HepG2 (cell line): ENCODE measurements at regions not wholly inside any gene's neighbourhood (a gene's known extent, or its start where the extent isn't known, plus 50 kb on each side); places are given as distances from the start of the nearest gene placed in this dataset.
A peak's percentile ranks its signal among the peaks of the same experiment; 100 is the strongest.

Experiments used
- BRCA1 ChIP-seq: sonication (generic); formaldehyde crosslinking; IDR thresholded peaks from 2 replicates; pipeline ENCODE4 v1.4.0; 2020; ENCODE audit warnings: missing genetic modification reagents
- CEBPG ChIP-seq: IDR thresholded peaks from 2 replicates; pipeline ENCODE4 v1.6.1; 2016
- NFIC ChIP-seq: IDR thresholded peaks from 2 replicates; pipeline ENCODE4 v1.6.1; 2012; ENCODE audit warnings: mild to moderate bottlenecking, low read length, inconsistent platforms
- SMARCC2 ChIP-seq: fragments of 450-650 bp; IDR thresholded peaks from 2 replicates; pipeline ENCODE4 v1.6.1; 2017; ENCODE audit warnings: antibody characterized with exemption, mild to moderate bottlenecking
- SOX13 ChIP-seq, 3 experiments: fragments of 450-650 bp in 1 of 3; sonication (generic) in 1 of 3; formaldehyde crosslinking in 1 of 3; IDR thresholded peaks in 2 of 3; conservative IDR thresholded peaks in 1 of 3; 2 replicates each; pipeline versions ENCODE4 v1.5.0 to v1.6.1; 2016 to 2020; ENCODE audit warnings: antibody characterized with exemption in 1 of 3, mild to moderate bottlenecking in 1 of 3, missing compliant biosample characterization in 1 of 3, missing genetic modification reagents in 1 of 3, moderate library complexity in 1 of 3
- SOX5 ChIP-seq: IDR thresholded peaks from 2 replicates; pipeline ENCODE4 v1.6.1; 2016; ENCODE audit warnings: borderline replicate concordance
- SOX6 ChIP-seq, 2 experiments: fragments of 450-650 bp in 1 of 2; sonication (generic) in 1 of 2; formaldehyde crosslinking in 1 of 2; IDR thresholded peaks; 2 replicates each; pipeline versions ENCODE4 v1.4.0 to v1.6.1; 2017 to 2020; ENCODE audit warnings: antibody characterized with exemption in 1 of 2, mild to moderate bottlenecking in 1 of 2, missing genetic modification reagents in 1 of 2
- SP1 ChIP-seq, 2 experiments: fragments of 450-650 bp in 1 of 2; sonication (generic) in 1 of 2; formaldehyde crosslinking in 1 of 2; IDR thresholded peaks; 2 replicates each; pipeline versions ENCODE4 v1.4.0 to v1.6.1; 2016 to 2020; ENCODE audit warnings: missing genetic modification reagents in 1 of 2
- TAF15 ChIP-seq: fragments of 200-400 bp; formaldehyde crosslinking; IDR thresholded peaks from one replicate; pipeline ENCODE4 v1.6.1; 2018; ENCODE audit warnings: mild to moderate bottlenecking, low read depth, low read length; ENCODE audit not compliant: poor library complexity, severe bottlenecking
- ZKSCAN5 ChIP-seq: sonication (generic); formaldehyde crosslinking; IDR thresholded peaks from 2 replicates; pipeline ENCODE4 v1.5.1; 2020; ENCODE audit warnings: mild to moderate bottlenecking, missing genetic modification reagents
- ZMAT3 ChIP-seq: sonication (generic); formaldehyde crosslinking; conservative IDR thresholded peaks from 2 replicates; pipeline ENCODE4 v1.7.0; 2021; ENCODE audit warnings: missing genetic modification reagents
- ZNF484 ChIP-seq: sonication (generic); formaldehyde crosslinking; IDR thresholded peaks from 2 replicates; pipeline ENCODE4 v1.5.1; 2020; ENCODE audit warnings: mild to moderate bottlenecking, low read depth, missing genetic modification reagents, borderline replicate concordance
- ZNF556 ChIP-seq: sonication (generic); formaldehyde crosslinking; IDR thresholded peaks from 2 replicates; pipeline ENCODE4 v1.4.0; 2020; ENCODE audit warnings: mild to moderate bottlenecking, missing genetic modification reagents, borderline replicate concordance
- ZNF614 ChIP-seq: IDR thresholded peaks from 2 replicates; pipeline ENCODE4 v1.6.1; 2018; ENCODE audit warnings: missing biosample characterization, missing genetic modification reagents, inconsistent platforms, borderline replicate concordance
- ZNF644 ChIP-seq: IDR thresholded peaks from 2 replicates; pipeline ENCODE4 v1.6.1; 2016; ENCODE audit warnings: low read depth
- ZNF672 ChIP-seq: sonication (generic); formaldehyde crosslinking; IDR thresholded peaks from 2 replicates; pipeline ENCODE4 v1.8.1; 2022; ENCODE audit warnings: missing genetic modification reagents
- ZNF746 ChIP-seq: sonication (generic); formaldehyde crosslinking; IDR thresholded peaks from 2 replicates; pipeline ENCODE4 v1.8.0; 2022; ENCODE audit warnings: mild to moderate bottlenecking, missing genetic modification reagents
- TF ChIP-seq, protein P1 (sequence below): IDR thresholded peaks from 2 replicates; pipeline ENCODE4 v1.4.0; 2020; ENCODE audit warnings: mild to moderate bottlenecking, missing genetic modification reagents
- TF ChIP-seq, protein P2 (sequence below): sonication (generic); formaldehyde crosslinking; IDR thresholded peaks from 2 replicates; pipeline ENCODE4 v1.4.0; 2020; ENCODE audit warnings: missing genetic modification reagents
- TF ChIP-seq, protein P3 (sequence below): sonication (generic); formaldehyde crosslinking; IDR thresholded peaks from 2 replicates; pipeline ENCODE4 v1.5.1; 2020; ENCODE audit warnings: missing genetic modification reagents, mild to moderate bottlenecking, borderline replicate concordance

DNA sequence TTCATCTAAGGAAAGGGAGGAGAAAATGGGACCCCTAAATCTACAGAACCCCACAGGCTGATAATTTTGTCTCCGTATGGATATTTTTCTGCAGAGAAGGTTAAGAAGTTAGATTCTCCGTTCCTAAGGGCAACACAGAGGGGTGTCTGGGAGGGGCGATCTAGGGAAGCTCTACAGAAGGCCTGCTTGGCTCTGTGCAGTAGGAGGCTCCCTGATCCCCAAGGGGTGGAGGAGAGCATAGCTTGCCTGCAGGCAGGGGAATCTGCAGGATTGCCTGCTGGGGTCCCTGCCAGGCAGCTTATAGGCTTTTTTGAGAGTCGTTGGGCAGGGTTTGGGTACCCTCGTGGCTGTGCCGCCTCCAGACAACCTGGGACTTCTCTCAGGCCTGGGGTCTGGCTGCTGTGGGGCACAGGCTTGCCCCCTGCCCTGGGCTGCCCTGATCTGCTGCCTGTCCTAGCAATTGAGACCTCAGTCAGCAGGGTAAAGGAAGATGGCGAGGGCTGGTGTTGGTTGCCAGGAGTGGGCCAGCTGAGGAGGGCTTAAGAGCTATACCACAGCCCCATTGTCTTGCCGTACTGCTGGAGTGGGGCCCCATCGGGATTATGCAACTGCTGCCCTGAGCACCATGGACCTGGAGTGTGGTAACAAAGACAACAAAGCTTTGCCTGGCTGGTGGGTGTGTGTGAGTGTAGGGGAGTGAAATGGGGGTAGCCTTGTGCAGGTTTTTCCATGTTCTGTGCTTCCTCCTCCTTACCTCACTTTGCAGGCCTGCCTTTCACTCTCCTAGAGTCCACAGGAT lies 74.1 kb downstream of the EFNB1 start (continued):
- no peak for TF ChIP-seq ZMAT3 (CRISPR knock-in tag)
- TF ChIP-seq ZKSCAN5 = no peak
- no peak for TF ChIP-seq SMARCC2
- TF ChIP-seq TAF15 = no peak
- TF ChIP-seq, protein P1, sequence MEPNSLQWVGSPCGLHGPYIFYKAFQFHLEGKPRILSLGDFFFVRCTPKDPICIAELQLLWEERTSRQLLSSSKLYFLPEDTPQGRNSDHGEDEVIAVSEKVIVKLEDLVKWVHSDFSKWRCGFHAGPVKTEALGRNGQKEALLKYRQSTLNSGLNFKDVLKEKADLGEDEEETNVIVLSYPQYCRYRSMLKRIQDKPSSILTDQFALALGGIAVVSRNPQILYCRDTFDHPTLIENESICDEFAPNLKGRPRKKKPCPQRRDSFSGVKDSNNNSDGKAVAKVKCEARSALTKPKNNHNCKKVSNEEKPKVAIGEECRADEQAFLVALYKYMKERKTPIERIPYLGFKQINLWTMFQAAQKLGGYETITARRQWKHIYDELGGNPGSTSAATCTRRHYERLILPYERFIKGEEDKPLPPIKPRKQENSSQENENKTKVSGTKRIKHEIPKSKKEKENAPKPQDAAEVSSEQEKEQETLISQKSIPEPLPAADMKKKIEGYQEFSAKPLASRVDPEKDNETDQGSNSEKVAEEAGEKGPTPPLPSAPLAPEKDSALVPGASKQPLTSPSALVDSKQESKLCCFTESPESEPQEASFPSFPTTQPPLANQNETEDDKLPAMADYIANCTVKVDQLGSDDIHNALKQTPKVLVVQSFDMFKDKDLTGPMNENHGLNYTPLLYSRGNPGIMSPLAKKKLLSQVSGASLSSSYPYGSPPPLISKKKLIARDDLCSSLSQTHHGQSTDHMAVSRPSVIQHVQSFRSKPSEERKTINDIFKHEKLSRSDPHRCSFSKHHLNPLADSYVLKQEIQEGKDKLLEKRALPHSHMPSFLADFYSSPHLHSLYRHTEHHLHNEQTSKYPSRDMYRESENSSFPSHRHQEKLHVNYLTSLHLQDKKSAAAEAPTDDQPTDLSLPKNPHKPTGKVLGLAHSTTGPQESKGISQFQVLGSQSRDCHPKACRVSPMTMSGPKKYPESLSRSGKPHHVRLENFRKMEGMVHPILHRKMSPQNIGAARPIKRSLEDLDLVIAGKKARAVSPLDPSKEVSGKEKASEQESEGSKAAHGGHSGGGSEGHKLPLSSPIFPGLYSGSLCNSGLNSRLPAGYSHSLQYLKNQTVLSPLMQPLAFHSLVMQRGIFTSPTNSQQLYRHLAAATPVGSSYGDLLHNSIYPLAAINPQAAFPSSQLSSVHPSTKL (CRISPR knock-in tag) = peak; percentile 44; the same call in 1 of the 2 replicates
- no peak for TF ChIP-seq SP1 (IDR thresholded peaks at IDR 0.05)
- no peak for TF ChIP-seq SP1 (CRISPR knock-in tag; IDR thresholded peaks at IDR 0.05)
- TF ChIP-seq, protein P2, sequence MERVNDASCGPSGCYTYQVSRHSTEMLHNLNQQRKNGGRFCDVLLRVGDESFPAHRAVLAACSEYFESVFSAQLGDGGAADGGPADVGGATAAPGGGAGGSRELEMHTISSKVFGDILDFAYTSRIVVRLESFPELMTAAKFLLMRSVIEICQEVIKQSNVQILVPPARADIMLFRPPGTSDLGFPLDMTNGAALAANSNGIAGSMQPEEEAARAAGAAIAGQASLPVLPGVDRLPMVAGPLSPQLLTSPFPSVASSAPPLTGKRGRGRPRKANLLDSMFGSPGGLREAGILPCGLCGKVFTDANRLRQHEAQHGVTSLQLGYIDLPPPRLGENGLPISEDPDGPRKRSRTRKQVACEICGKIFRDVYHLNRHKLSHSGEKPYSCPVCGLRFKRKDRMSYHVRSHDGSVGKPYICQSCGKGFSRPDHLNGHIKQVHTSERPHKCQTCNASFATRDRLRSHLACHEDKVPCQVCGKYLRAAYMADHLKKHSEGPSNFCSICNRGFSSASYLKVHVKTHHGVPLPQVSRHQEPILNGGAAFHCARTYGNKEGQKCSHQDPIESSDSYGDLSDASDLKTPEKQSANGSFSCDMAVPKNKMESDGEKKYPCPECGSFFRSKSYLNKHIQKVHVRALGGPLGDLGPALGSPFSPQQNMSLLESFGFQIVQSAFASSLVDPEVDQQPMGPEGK = peak; percentile 43; the same call in 1 of the 2 replicates
- TF ChIP-seq SOX6 (IDR thresholded peaks at IDR 0.05) = no peak
- TF ChIP-seq SOX6 (CRISPR knock-in tag; IDR thresholded peaks at IDR 0.05) = peak; percentile 87
- no peak for TF ChIP-seq ZNF672 (CRISPR knock-in tag)
- TF ChIP-seq ZNF746 = no peak
- peak; percentile 74 for TF ChIP-seq CEBPG (CRISPR knock-in tag)
- TF ChIP-seq ZNF614 (CRISPR knock-in tag) = no peak
- TF ChIP-seq ZNF556 (CRISPR knock-in tag) = no peak
- TF ChIP-seq ZNF644 = peak; percentile 10; the same call in 1 of the 2 replicates
- TF ChIP-seq, protein P3, sequence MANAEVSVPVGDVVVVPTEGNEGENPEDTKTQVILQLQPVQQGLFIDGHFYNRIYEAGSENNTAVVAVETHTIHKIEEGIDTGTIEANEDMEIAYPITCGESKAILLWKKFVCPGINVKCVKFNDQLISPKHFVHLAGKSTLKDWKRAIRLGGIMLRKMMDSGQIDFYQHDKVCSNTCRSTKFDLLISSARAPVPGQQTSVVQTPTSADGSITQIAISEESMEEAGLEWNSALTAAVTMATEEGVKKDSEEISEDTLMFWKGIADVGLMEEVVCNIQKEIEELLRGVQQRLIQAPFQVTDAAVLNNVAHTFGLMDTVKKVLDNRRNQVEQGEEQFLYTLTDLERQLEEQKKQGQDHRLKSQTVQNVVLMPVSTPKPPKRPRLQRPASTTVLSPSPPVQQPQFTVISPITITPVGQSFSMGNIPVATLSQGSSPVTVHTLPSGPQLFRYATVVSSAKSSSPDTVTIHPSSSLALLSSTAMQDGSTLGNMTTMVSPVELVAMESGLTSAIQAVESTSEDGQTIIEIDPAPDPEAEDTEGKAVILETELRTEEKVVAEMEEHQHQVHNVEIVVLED = no peak
- TF ChIP-seq SOX5 = peak; percentile 69
- TF ChIP-seq SOX13 (IDR thresholded peaks at IDR 0.05) = peak; percentile 57; the same call in 1 of the 2 replicates
- TF ChIP-seq SOX13 (CRISPR knock-in tag; conservative IDR thresholded peaks at IDR 0.05 in 1 of 2, IDR thresholded peaks at IDR 0.05 in 1 of 2) = peak in 1 of 2 experiments; percentile 82; a peak in 2 of 4 replicates
- TF ChIP-seq BRCA1 (CRISPR knock-in tag) = no peak
- no peak for TF ChIP-seq NFIC
- no peak for TF ChIP-seq ZNF484 (CRISPR knock-in tag)
